ENCODE measurements at regions not wholly inside any gene's neighbourhood (a gene's known extent, or its start where the extent isn't known, plus 50 kb on each side); places are given as distances from the start of the nearest gene placed in this dataset.

- no peak for DNase-seq
These were observed 850.9 kb downstream of the TFAP2A start for GRCh38 chr6:9564021-9564420.

- no peak for DNase-seq
These were observed 851.3 kb downstream of the TFAP2A start for GRCh38 chr6:9563568-9563967.

GRCh38 chr6:9554806-9555205, 860.1 kb downstream of the TFAP2A start:
- no peak for DNase-seq

- no peak for DNase-seq
These were observed 860.6 kb downstream of the TFAP2A start for GRCh38 chr6:9554323-9554722.

- no peak for DNase-seq
These were observed 861.9 kb downstream of the TFAP2A start for GRCh38 chr6:9553002-9553401.

GRCh38 chr6:9543649-9544048, 871.2 kb downstream of the TFAP2A start:
- DNase-seq, result no peak

GRCh38 chr6:9540534-9541126, 874.2 kb downstream of the TFAP2A start:
- DNase-seq, result peak in 1 of 2 donors; percentile 2

GRCh38 chr6:9540126-9540525, 874.7 kb downstream of the TFAP2A start:
- DNase-seq, result no peak

GRCh38 chr6:9539231-9539755, 875.6 kb downstream of the TFAP2A start:
- no peak for DNase-seq

- no peak for DNase-seq
These were observed 877.5 kb downstream of the TFAP2A start for GRCh38 chr6:9537381-9537780.

GRCh38 chr6:9535106-9535505, 879.8 kb downstream of the TFAP2A start:
- DNase-seq, result no peak

GRCh38 chr6:9532621-9533557, 882.0 kb downstream of the TFAP2A start:
- DNase-seq, result no peak

GRCh38 chr6:9527679-9528286, 887.1 kb downstream of the TFAP2A start:
- no peak for DNase-seq

GRCh38 chr6:9523462-9523861, 891.4 kb downstream of the TFAP2A start:
- no peak for DNase-seq

GRCh38 chr6:9522101-9522500, 892.8 kb downstream of the TFAP2A start:
- DNase-seq, result no peak

GRCh38 chr6:9521152-9521530, 893.7 kb downstream of the TFAP2A start:
- DNase-seq, result no peak

- DNase-seq, result no peak
These were observed 894.3 kb downstream of the TFAP2A start for GRCh38 chr6:9520417-9521151.

- no peak for DNase-seq
These were observed 896.4 kb downstream of the TFAP2A start for GRCh38 chr6:9518431-9518830.

- no peak for DNase-seq
These were observed 897.1 kb downstream of the TFAP2A start for GRCh38 chr6:9517806-9518205.

GRCh38 chr6:9515633-9516606, 899.0 kb downstream of the TFAP2A start:
- DNase-seq, result no peak

- DNase-seq, result no peak
These were observed 900.7 kb downstream of the TFAP2A start for GRCh38 chr6:9514146-9514545.

- DNase-seq, result no peak
These were observed 903.7 kb downstream of the TFAP2A start for GRCh38 chr6:9511157-9511556.

Measured in CD4-positive, alpha-beta T cell treated with Interleukin-1 beta for 1 hour (primary cell).